ENCODE measurements at regions not wholly inside any gene's neighbourhood (a gene's known extent, or its start where the extent isn't known, plus 50 kb on each side); places are given as distances from the start of the nearest gene placed in this dataset.

DNA sequence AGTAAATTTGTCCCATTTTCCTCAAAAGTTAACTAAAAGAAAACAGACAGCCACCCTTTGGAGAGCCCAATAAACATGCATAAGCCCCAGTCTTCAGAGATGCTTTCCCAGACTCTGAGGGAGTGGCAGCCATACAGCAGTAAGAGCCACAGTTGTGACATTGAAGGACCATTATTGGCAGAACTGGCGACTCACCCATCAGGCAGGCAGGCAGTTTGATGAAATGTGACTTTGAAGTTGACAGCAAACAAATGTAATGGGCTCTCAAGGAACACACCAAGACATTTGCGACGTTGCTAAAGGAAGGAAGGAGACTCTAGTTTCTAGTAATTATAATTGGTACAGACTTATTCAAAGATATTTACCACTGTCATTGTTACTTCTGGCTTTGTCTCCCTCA is 287.5 kb upstream of the PHYHIPL start:
- ATAC-seq (ENCODE audit: low read depth) (no peak), DNase-seq (no peak)
- no peak overlapping the region for H3K4me3 ChIP-seq (ENCODE audit: insufficient read depth, low read depth, low read length)
- H4K91ac ChIP-seq (ENCODE audit: insufficient read depth, low read depth, low read length) = no peak overlapping the region
- H3K23ac ChIP-seq (ENCODE audit: low read depth, low read length) = no peak overlapping the region
- no peaks in the 10 kb centered on the region for H3K9me3 ChIP-seq (ENCODE audit: control insufficient read depth, insufficient read depth, low read length)
- H3K4me1 ChIP-seq (ENCODE audit: control insufficient read depth, insufficient read depth, low read length) = no peaks in the 10 kb centered on the region
- no peak overlapping the region for H2AK9ac ChIP-seq (replicated peaks; ENCODE audit: low read depth, low read length, poor library complexity)
- in situ Hi-C loops (cut with MboI; ENCODE audit: low sequenced_read_pairs) = no loop called here
- ChIA-PET POLR2A (ENCODE audit: unreplicated experiment) (no interaction called here), CTCF (no interaction called here)
- no peak overlapping the region for H2AK5ac ChIP-seq (ENCODE audit: low read depth, low read length)
- TF ChIP-seq, protein P1, sequence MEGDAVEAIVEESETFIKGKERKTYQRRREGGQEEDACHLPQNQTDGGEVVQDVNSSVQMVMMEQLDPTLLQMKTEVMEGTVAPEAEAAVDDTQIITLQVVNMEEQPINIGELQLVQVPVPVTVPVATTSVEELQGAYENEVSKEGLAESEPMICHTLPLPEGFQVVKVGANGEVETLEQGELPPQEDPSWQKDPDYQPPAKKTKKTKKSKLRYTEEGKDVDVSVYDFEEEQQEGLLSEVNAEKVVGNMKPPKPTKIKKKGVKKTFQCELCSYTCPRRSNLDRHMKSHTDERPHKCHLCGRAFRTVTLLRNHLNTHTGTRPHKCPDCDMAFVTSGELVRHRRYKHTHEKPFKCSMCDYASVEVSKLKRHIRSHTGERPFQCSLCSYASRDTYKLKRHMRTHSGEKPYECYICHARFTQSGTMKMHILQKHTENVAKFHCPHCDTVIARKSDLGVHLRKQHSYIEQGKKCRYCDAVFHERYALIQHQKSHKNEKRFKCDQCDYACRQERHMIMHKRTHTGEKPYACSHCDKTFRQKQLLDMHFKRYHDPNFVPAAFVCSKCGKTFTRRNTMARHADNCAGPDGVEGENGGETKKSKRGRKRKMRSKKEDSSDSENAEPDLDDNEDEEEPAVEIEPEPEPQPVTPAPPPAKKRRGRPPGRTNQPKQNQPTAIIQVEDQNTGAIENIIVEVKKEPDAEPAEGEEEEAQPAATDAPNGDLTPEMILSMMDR (conservative IDR thresholded peaks at IDR 0.05; ENCODE audit: low read depth, low read length) = no peak
- H2BK20ac ChIP-seq (ENCODE audit: low read depth, low read length) = no peak overlapping the region
- no peak overlapping the region for H2BK15ac ChIP-seq (ENCODE audit: low read depth, low read length)
- no peak overlapping the region for H3K4me2 ChIP-seq (ENCODE audit: low read depth, low read length)
- H2AFZ ChIP-seq (replicated peaks; ENCODE audit: low read length, poor library complexity) = no peak overlapping the region
- H3K79me1 ChIP-seq (ENCODE audit: low read depth in 1 of 2, low read length in 2 of 2) = no peaks in the 10 kb centered on the region
- H3K27me3 ChIP-seq (ENCODE audit: control insufficient read depth, insufficient read depth, low read length) = peaks cover 9% of the 10 kb centered on the region; the same call in 1 of the 2 replicates
- H3K4ac ChIP-seq (ENCODE audit: low read depth, low read length) = no peak overlapping the region
- no peak overlapping the region for H4K5ac ChIP-seq (ENCODE audit: low read depth, low read length)
- WGBS, 2 experiments (ENCODE audit: extremely low coverage in 2 of 2, insufficient read length in 1 of 2) = no CpG with 5 or more reads among the region's 3 CpGs
- no peak overlapping the region for H2BK120ac ChIP-seq (ENCODE audit: low read depth, low read length)
- no peaks in the 10 kb centered on the region for H3K36me3 ChIP-seq (ENCODE audit: control insufficient read depth, insufficient read depth, low read length)
- BruUV-seq (replicated peaks) = no TSS peak
- no peaks in the 10 kb centered on the region for H4K20me1 ChIP-seq (ENCODE audit: insufficient read depth, low read length)
- no peak overlapping the region for H3K14ac ChIP-seq (replicated peaks; ENCODE audit: low read depth, low read length)
- intact Hi-C loops (cut with micrococcal nuclease) = no loop called here
- H2BK5ac ChIP-seq (ENCODE audit: low read depth, low read length, poor library complexity, severe bottlenecking) = no peak overlapping the region
- dilution Hi-C loops (cut with HindIII; ENCODE audit: low sequenced_read_pairs, unreplicated experiment) = no loop called here
- H3K9ac ChIP-seq (ENCODE audit: low read depth, low read length) = no peak overlapping the region
- no peak overlapping the region for H3K56ac ChIP-seq (ENCODE audit: extremely low read depth, insufficient read depth, low read length)
- no peak overlapping the region for H4K8ac ChIP-seq (ENCODE audit: low read depth in 2 of 2, low read length in 2 of 2)
- no peak overlapping the region for H3K27ac ChIP-seq (ENCODE audit: insufficient read depth, low read length)
- H3K9me1 ChIP-seq (ENCODE audit: insufficient read depth, low read length) = no peaks in the 10 kb centered on the region
- H3K18ac ChIP-seq (ENCODE audit: low read depth, low read length) = no peak overlapping the region
